Uterus (tissue), 3 donors: ENCODE measurements at regions not wholly inside any gene's neighbourhood (a gene's known extent, or its start where the extent isn't known, plus 50 kb on each side); places are given as distances from the start of the nearest gene placed in this dataset.

Source experiments
- DNase-seq, 2 donors: peaks; one replicate each; pipeline ENCODE4 v3.0.0-alpha.2; 2019 to 2020
- H3K27ac ChIP-seq, 2 donors: fragments of 200-600 bp; sonication (generic); 1 replicate in 1 of 2; 2 replicates in 1 of 2; pipeline ENCODE4 v1.5.1; 2016 to 2018
- H3K27me3 ChIP-seq, 2 donors: fragments of 200-600 bp; sonication (generic); one replicate each; pipeline ENCODE4 v1.5.1; 2018 to 2019; ENCODE audit warnings: control low read depth in 1 of 2
- H3K36me3 ChIP-seq, 2 donors: fragments of 200-600 bp; sonication (generic); one replicate each; pipeline ENCODE4 v1.5.1; 2019; ENCODE audit warnings: control low read depth in 1 of 2
- H3K4me1 ChIP-seq, 2 donors: fragments of 200-600 bp; sonication (generic); one replicate each; pipeline ENCODE4 v1.5.1; 2018 to 2019; ENCODE audit warnings: control low read depth in 1 of 2
- H3K4me3 ChIP-seq, 2 donors: fragments of 200-600 bp; sonication (generic); 1 replicate in 1 of 2; 2 replicates in 1 of 2; pipeline ENCODE4 v1.5.1; 2018 to 2019; ENCODE audit warnings: mild to moderate bottlenecking in 1 of 2
- H3K9me3 ChIP-seq, 2 donors: fragments of 200-600 bp; sonication (generic); one replicate each; pipeline ENCODE4 v1.5.1; 2019; ENCODE audit warnings: control low read depth in 1 of 2
- CTCF ChIP-seq, 4 experiments: fragments of 200-600 bp in 2 of 4; fragments of 450-650 bp in 2 of 4; sonication (generic) in 2 of 4; IDR thresholded peaks; one replicate each; pipeline ENCODE4 v1.5.1; 2016 to 2019; ENCODE audit warnings: antibody characterized with exemption in 4 of 4, mild to moderate bottlenecking in 2 of 4, moderate library complexity in 1 of 4
- POLR2A ChIP-seq, 2 donors: fragments of 450-650 bp; IDR thresholded peaks; one replicate each; pipeline ENCODE4 v1.6.1; 2016; ENCODE audit warnings: antibody characterized with exemption in 2 of 2, mild to moderate bottlenecking in 1 of 2, moderate library complexity in 1 of 2
- intact Hi-C: fragments of 100-400 bp; cut with DNase I; formaldehyde crosslinking; loops from one replicate; pipeline ENCODE4 v1.15.1; 2023; ENCODE audit warnings: low total_unique reads
- donor health status: DM: yes; HTN: yes; CAD: no.

GRCh38 chr2:239790721-239791120 is 234.4 kb downstream of the NDUFA10 start:
- DNase-seq = no peak
- no peak for TF ChIP-seq POLR2A (IDR thresholded peaks at IDR 0.05)
- no peak for TF ChIP-seq CTCF (IDR thresholded peaks at IDR 0.05)
- intact Hi-C loops = no loop called here

GRCh38 chr2:239790313-239790712 is 234.8 kb downstream of the NDUFA10 start:
- Histone ChIP-seq H3K27me3 (no peaks in the 10 kb centered on the region), H3K9me3 (no peaks in the 10 kb centered on the region), H3K36me3 (no peaks in the 10 kb centered on the region), H3K27ac (no peak overlapping the region), H3K4me3 (no peak overlapping the region), H3K4me1 (no peaks in the 10 kb centered on the region)
- DNase-seq = peak in 1 of 2 donors; percentile 9
- TF ChIP-seq CTCF (IDR thresholded peaks at IDR 0.05) (no peak), POLR2A (IDR thresholded peaks at IDR 0.05) (no peak)
- intact Hi-C loops = no loop called here

More at GRCh38 chr2:239790721-239791120, 234.4 kb downstream of the NDUFA10 start:
- Histone ChIP-seq H3K27ac (no peak overlapping the region), H3K4me3 (no peak overlapping the region), H3K4me1 (no peaks in the 10 kb centered on the region), H3K9me3 (no peaks in the 10 kb centered on the region), H3K36me3 (no peaks in the 10 kb centered on the region), H3K27me3 (no peaks in the 10 kb centered on the region)

GRCh38 chr2:239789711-239790110 is 235.4 kb downstream of the NDUFA10 start:
- Histone ChIP-seq H3K9me3 (no peaks in the 10 kb centered on the region), H3K4me1 (no peaks in the 10 kb centered on the region), H3K4me3 (no peak overlapping the region), H3K27ac (no peak overlapping the region), H3K27me3 (no peaks in the 10 kb centered on the region), H3K36me3 (no peaks in the 10 kb centered on the region)
- peak in 1 of 2 donors; percentile 5 for DNase-seq
- intact Hi-C loops = no loop called here
- TF ChIP-seq POLR2A (IDR thresholded peaks at IDR 0.05) (no peak), CTCF (IDR thresholded peaks at IDR 0.05) (no peak)

GRCh38 chr2:239788576-239789098 is 236.5 kb downstream of the NDUFA10 start:
- no peaks in the 10 kb centered on the region for H3K36me3 ChIP-seq
- DNase-seq = no peak
- intact Hi-C loops = no loop called here
- H3K4me1 ChIP-seq = no peaks in the 10 kb centered on the region
- no peak overlapping the region for H3K4me3 ChIP-seq
- no peaks in the 10 kb centered on the region for H3K27me3 ChIP-seq
- TF ChIP-seq CTCF (IDR thresholded peaks at IDR 0.05) (no peak), POLR2A (IDR thresholded peaks at IDR 0.05) (no peak)
- no peaks in the 10 kb centered on the region for H3K9me3 ChIP-seq
- H3K27ac ChIP-seq = no peak overlapping the region

GRCh38 chr2:239787538-239788050 is 237.5 kb downstream of the NDUFA10 start:
- no peaks in the 10 kb centered on the region for H3K36me3 ChIP-seq
- DNase-seq = no peak
- intact Hi-C loops = no loop called here
- no peak overlapping the region for H3K4me3 ChIP-seq
- H3K9me3 ChIP-seq = no peaks in the 10 kb centered on the region
- H3K4me1 ChIP-seq = no peaks in the 10 kb centered on the region
- no peaks in the 10 kb centered on the region for H3K27me3 ChIP-seq
- H3K27ac ChIP-seq = no peak overlapping the region
- TF ChIP-seq POLR2A (IDR thresholded peaks at IDR 0.05) = no peak
- no peak for TF ChIP-seq CTCF (IDR thresholded peaks at IDR 0.05)
